ENCODE measurements at regions not wholly inside any gene's neighbourhood (a gene's known extent, or its start where the extent isn't known, plus 50 kb on each side); places are given as distances from the start of the nearest gene placed in this dataset.
"Not testable (repeated sequence)": the region's sequence is repeated elsewhere in the genome, so short reads cannot be mapped to it uniquely, and the experiment has no call there.

- WGBS, 2 donors, result 67% methylated on average over 14 of the region's 23 CpGs; no CpG with 5 or more reads in 1 of the 2 donors
- H3K4me3 ChIP-seq; H3K4me1 ChIP-seq; H3K9me3 ChIP-seq; intact Hi-C loops (cut with DNase I); ATAC-seq; H3K36me3 ChIP-seq (replicated peaks in 1 of 2; ENCODE audit: insufficient read depth in 1 of 2, low read depth in 2 of 2); DNase-seq; H3K27ac ChIP-seq; H3K27me3 ChIP-seq: not testable (repeated sequence)
These were observed 191.9 kb downstream of the POTEM start for GRCh38 chr14:19159003-19159625.

DNA sequence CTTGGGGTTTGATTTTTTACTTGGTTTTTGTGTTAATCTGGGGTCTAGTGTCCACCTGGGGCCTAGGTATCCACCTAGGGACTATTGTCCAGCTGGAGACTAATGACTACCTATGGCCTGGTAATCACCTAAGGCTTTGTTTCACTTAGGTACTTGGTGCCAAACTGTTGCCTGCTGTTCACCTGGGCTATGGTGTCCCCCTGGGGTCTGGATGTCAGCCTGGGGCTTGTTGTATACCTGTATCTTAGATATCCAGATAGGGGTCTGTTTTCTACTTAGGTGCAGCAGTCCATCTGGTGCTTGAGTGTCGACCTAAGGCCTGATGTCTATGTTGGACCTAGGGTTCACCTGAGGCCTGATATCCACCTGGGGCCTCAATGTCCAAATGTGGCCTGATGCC, 193.1 kb downstream of the POTEM start:
- 50% methylated on average over 1 of the region's 1 CpG; no CpG with 5 or more reads in 1 of the 2 donors for WGBS, 2 donors

DNA sequence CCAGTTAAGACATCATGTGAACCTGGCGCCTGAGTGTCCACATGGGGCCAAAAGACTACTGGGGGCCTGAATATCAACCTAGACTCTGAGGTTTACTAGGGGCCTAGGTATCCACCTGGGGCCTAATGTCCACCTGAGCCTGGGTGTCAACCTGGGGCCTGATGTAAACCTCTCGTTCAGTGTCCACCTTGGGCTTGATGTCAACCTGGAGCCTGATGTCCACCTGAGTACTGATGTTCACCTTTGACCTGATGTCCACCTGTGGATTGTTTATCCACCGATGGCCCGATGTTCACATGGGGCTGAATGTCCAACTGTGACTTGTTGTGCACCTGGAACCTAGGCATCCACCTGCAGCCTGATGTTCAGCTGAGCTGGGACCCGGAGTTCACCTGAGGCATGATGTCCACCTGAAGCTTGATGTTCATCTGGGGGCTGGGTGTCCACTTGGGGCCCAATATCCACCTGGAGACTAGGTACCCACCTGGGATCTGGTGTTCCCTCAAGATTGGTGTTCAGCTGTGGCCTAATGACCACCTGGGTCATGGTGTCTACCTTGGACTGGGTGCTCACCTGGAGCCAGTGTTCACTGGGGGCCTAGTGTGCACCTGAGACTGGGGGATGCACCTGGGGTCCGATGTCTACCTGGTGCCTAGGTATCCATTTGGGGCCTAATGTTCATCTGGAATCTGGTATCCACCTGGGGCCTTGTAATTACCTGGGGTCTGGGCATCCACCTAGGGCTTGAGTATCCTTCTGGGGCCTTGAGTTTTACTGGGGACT, 194.2 kb downstream of the POTEM start:
- H3K4me1 ChIP-seq; ATAC-seq; H3K27ac ChIP-seq; H3K9me3 ChIP-seq; H3K27me3 ChIP-seq; H3K36me3 ChIP-seq (replicated peaks in 1 of 2; ENCODE audit: insufficient read depth in 1 of 2, low read depth in 2 of 2); intact Hi-C loops (cut with DNase I); H3K4me3 ChIP-seq: not testable (repeated sequence)
- WGBS, 2 donors, result 64 to 83% methylated on average over 6 of the region's 6 CpGs
- DNase-seq, result peak in 1 of 4 donors; percentile 3

More for the DNA sequence above, 193.1 kb downstream of the POTEM start:
- ATAC-seq; H3K4me3 ChIP-seq; DNase-seq; H3K27me3 ChIP-seq; H3K9me3 ChIP-seq; H3K27ac ChIP-seq; H3K4me1 ChIP-seq; H3K36me3 ChIP-seq (replicated peaks in 1 of 2; ENCODE audit: insufficient read depth in 1 of 2, low read depth in 2 of 2); intact Hi-C loops (cut with DNase I): not testable (repeated sequence)

DNA sequence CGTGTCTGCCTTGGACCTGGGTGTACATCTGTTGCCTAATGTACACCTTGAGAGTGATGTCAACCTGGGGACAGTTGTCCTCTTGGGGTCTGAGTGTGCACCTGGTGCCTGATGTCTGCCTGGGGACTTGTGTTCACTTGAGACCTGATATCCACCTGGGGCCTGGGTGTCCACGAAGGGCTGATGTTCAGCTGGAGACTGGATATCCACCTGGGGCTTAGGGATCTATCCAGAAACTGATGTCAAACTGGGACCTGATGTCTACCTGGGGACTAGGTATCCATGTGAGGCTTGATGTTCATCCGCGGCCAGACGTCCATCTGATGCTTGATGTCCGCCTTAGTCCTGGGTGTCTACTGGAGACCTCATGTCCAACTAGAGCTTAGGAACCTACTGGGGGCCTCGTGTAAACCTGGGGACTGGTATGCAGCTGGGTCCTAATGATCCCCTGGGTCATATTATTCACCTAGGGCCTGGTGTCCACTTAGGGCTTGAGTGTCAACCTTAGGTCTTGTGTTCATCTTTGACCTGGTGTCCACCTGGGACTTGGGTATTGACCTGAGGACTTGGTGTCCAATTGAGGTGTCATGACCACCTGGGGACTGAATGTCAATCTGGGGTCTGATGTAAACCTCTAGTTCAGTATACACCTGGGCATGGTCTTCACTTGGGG, 194.9 kb downstream of the POTEM start:
- H3K27me3 ChIP-seq; ATAC-seq; DNase-seq; H3K4me3 ChIP-seq; intact Hi-C loops (cut with DNase I); H3K9me3 ChIP-seq; H3K36me3 ChIP-seq (replicated peaks in 1 of 2; ENCODE audit: insufficient read depth in 1 of 2, low read depth in 2 of 2); H3K4me1 ChIP-seq; H3K27ac ChIP-seq: not testable (repeated sequence)
- WGBS, 2 donors, result 56 to 58% methylated on average over 5 to 7 of the region's 7 CpGs

DNA sequence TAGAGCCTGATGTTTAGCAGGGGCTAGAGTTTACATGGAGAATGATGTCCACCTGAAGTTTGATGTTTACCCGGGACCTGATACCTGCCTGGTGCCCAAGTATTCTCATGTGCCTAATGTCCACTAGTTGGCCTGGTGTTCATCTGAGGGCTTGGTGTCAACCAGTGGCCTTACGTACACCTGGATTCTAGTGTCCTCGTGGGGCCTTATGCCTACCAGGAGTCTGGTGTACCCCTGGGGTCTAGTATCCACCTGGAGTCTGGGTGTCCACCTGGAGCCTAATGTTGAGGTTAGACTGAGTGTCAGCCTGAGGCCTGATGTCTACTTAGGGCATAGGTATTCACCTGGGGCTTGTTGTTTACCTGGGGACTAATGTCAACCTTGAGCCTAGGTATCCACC, 195.7 kb downstream of the POTEM start:
- H3K4me1 ChIP-seq; DNase-seq; H3K9me3 ChIP-seq; intact Hi-C loops (cut with DNase I); H3K27me3 ChIP-seq; ATAC-seq; H3K27ac ChIP-seq; H3K4me3 ChIP-seq; H3K36me3 ChIP-seq (replicated peaks in 1 of 2; ENCODE audit: insufficient read depth in 1 of 2, low read depth in 2 of 2): not testable (repeated sequence)
- WGBS, 2 donors, result 71% methylated on average over 2 of the region's 3 CpGs; no CpG with 5 or more reads in 1 of the 2 donors

- H3K4me3 ChIP-seq; H3K27ac ChIP-seq; H3K36me3 ChIP-seq (replicated peaks in 1 of 2; ENCODE audit: insufficient read depth in 1 of 2, low read depth in 2 of 2); DNase-seq; H3K9me3 ChIP-seq; intact Hi-C loops (cut with DNase I); H3K4me1 ChIP-seq; H3K27me3 ChIP-seq; ATAC-seq: not testable (repeated sequence)
- WGBS, 2 donors, result 63% methylated on average over 2 of the region's 2 CpGs
These were observed 196.7 kb downstream of the POTEM start for GRCh38 chr14:19163891-19164290.

GRCh38 chr14:19164426-19164825, 197.2 kb downstream of the POTEM start:
- H3K9me3 ChIP-seq; DNase-seq; intact Hi-C loops (cut with DNase I): not testable (repeated sequence)

DNA sequence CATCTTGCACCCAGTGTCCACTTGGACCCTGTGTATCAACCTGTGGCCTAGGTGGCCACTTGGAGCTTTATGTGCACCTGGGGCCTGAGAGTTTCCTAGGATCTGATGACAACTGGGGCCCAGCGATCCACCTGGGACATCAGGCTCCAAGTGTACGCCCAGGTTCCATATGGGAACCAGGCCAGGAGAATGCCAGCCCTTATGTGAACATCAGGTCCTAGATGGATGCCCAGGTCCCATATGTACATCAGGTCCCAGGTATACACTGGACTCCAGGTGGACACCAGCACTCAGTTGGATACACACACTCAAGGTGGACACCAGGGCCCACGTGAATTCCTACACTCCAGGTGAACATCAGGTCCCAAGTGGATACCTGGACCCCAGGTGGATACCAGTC, 198.8 kb downstream of the POTEM start:
- DNase-seq; ATAC-seq; H3K4me1 ChIP-seq; H3K27me3 ChIP-seq; H3K36me3 ChIP-seq (replicated peaks in 1 of 2; ENCODE audit: insufficient read depth in 1 of 2, low read depth in 2 of 2); intact Hi-C loops (cut with DNase I); H3K27ac ChIP-seq; H3K9me3 ChIP-seq; H3K4me3 ChIP-seq: not testable (repeated sequence)
- WGBS, 2 donors, result 75 to 100% methylated on average over 1 to 3 of the region's 3 CpGs

More at GRCh38 chr14:19164426-19164825, 197.2 kb downstream of the POTEM start:
- not testable (repeated sequence) for ATAC-seq; H3K4me1 ChIP-seq; H3K27me3 ChIP-seq; H3K27ac ChIP-seq; H3K4me3 ChIP-seq; H3K36me3 ChIP-seq (replicated peaks in 1 of 2; ENCODE audit: insufficient read depth in 1 of 2, low read depth in 2 of 2)
- no CpG with 5 or more reads among the region's 1 CpG for WGBS, 2 donors

DNA sequence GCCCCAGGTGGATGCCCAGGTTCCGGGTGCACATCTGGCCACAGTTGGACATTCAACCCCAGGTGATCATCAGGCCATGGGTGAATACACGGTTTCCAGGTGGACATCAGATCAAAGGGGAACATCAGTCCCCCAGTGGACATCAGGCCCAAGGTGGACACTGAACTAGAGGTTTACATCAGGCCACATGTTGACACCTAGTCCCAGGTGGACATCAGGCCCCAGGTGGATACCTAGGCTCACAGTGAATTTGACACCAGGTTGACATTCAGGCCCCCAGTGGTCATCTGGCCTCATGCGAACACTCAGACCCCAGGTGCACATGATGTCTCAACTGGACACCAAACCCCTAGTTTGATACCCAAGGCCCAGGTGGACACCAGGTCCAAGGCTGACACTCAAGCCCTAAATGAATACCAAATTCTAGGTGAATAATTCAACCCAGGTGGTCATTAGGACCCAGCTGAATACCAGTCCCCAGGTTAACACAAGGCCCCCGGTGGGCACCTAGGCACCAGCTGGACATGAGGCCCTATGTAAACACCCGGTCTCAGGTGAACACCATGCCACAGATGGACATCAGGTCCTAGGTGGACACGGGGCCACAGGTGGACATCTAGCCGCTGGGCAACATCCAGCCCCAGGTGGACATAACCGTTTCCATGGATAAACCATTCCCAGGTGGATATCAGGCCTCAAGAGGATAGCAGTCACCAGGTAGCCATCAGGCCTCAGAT, 200.4 kb downstream of the POTEM start:
- H3K36me3 ChIP-seq (replicated peaks in 1 of 2; ENCODE audit: insufficient read depth in 1 of 2, low read depth in 2 of 2); intact Hi-C loops (cut with DNase I); ATAC-seq; H3K27me3 ChIP-seq; H3K4me1 ChIP-seq; H3K27ac ChIP-seq; H3K4me3 ChIP-seq; H3K9me3 ChIP-seq: not testable (repeated sequence)
- peak in 2 of 4 donors; percentile 3 to 10 for DNase-seq
- 72 to 79% methylated on average over 6 to 8 of the region's 8 CpGs for WGBS, 2 donors

DNA sequence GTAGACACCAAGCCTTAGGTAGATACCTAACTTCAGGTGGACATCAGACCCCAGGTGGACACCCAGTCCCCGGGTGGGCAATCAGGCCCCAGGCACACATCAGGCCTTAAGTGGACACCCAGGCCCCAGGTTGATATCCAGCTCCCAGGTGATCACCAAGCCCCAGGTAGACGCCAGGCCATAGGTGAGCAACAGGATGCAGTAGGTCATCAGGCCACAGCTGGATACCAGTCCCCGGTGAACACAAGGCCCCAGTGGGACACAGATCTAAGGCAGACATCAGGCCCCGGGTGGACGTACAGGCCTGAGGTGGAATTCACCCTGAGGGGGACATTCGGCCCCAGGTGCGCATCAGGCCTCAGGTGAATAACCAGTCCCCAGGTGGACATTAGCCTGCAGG, 201.0 kb downstream of the POTEM start:
- H3K36me3 ChIP-seq (replicated peaks in 1 of 2; ENCODE audit: insufficient read depth in 1 of 2, low read depth in 2 of 2); intact Hi-C loops (cut with DNase I); H3K27ac ChIP-seq; H3K9me3 ChIP-seq; H3K4me3 ChIP-seq; H3K27me3 ChIP-seq; H3K4me1 ChIP-seq; ATAC-seq: not testable (repeated sequence)
- WGBS, 2 donors, result 76% methylated on average over 7 of the region's 7 CpGs; no CpG with 5 or more reads in 1 of the 2 donors
- DNase-seq, result peak in 1 of 4 donors; percentile 5
